ENCODE measurements at regions not wholly inside any gene's neighbourhood (a gene's known extent, or its start where the extent isn't known, plus 50 kb on each side); places are given as distances from the start of the nearest gene placed in this dataset.

- TF ChIP-seq ZC3H10 (CRISPR knock-in tag; IDR thresholded peaks at IDR 0.05) (no peak), BACH2 (CRISPR knock-in tag; IDR thresholded peaks at IDR 0.05; ENCODE audit: borderline replicate concordance) (no peak), ISL1 (CRISPR knock-in tag; IDR thresholded peaks at IDR 0.05) (peak; percentile 88), ZNF8 (CRISPR knock-in tag; IDR thresholded peaks at IDR 0.05) (no peak), SNAI2 (CRISPR knock-in tag; IDR thresholded peaks at IDR 0.05) (no peak), ARNTL (CRISPR knock-in tag; IDR thresholded peaks at IDR 0.05; ENCODE audit: borderline replicate concordance, low read depth) (no peak), TOX (CRISPR knock-in tag; IDR thresholded peaks at IDR 0.05; ENCODE audit: borderline replicate concordance) (no peak), RARB (CRISPR knock-in tag; IDR thresholded peaks at IDR 0.05) (no peak), CSRNP3 (CRISPR knock-in tag; IDR thresholded peaks at IDR 0.05) (no peak), TCF4 (CRISPR knock-in tag; IDR thresholded peaks at IDR 0.05; ENCODE audit: borderline replicate concordance) (peak; percentile 85; the same call in 1 of the 2 replicates), ESRRG (CRISPR knock-in tag; IDR thresholded peaks at IDR 0.05) (no peak; the same call in 1 of the 2 replicates), PPARA (CRISPR knock-in tag; IDR thresholded peaks at IDR 0.05; ENCODE audit: borderline replicate concordance) (no peak), ZFP30 (CRISPR knock-in tag; IDR thresholded peaks at IDR 0.05) (no peak), ZNF565 (CRISPR knock-in tag; conservative IDR thresholded peaks at IDR 0.05; ENCODE audit: low read depth) (no peak), TSHZ2 (CRISPR knock-in tag; IDR thresholded peaks at IDR 0.05) (peak; percentile 82), ZNF70 (CRISPR knock-in tag; IDR thresholded peaks at IDR 0.05) (no peak)
- ATAC-seq = peak; percentile 82
Observed at GRCh38 chr7:40969641-40970040, 733.2 kb downstream of the INHBA start.

DNA sequence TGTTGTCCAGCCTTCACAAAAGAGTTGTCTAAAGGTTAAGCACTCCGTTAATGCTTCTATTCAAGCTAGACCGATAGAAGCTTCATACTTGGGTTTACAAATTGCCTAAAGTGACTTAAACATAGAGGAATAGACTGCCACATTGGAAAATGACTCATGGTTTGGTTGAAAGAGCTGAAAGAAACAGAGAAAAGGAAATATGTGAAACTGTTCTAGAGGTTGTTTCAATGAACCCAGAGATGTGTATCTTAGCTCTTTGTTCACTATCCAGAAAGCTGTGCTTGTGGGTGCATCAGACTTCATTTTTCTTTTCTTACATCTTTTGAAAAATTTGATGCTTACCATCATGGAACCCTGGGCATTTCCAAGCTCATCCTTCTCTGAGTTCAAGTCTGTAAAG, 736.2 kb downstream of the INHBA start:
- TF ChIP-seq, protein P1, sequence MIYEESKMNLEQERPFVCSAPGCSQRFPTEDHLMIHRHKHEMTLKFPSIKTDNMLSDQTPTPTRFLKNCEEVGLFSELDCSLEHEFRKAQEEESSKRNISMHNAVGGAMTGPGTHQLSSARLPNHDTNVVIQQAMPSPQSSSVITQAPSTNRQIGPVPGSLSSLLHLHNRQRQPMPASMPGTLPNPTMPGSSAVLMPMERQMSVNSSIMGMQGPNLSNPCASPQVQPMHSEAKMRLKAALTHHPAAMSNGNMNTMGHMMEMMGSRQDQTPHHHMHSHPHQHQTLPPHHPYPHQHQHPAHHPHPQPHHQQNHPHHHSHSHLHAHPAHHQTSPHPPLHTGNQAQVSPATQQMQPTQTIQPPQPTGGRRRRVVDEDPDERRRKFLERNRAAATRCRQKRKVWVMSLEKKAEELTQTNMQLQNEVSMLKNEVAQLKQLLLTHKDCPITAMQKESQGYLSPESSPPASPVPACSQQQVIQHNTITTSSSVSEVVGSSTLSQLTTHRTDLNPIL (CRISPR knock-in tag; IDR thresholded peaks at IDR 0.05; ENCODE audit: low read depth) = no peak
- TF ChIP-seq PPARA (CRISPR knock-in tag; IDR thresholded peaks at IDR 0.05; ENCODE audit: borderline replicate concordance) (no peak), CSRNP3 (CRISPR knock-in tag; IDR thresholded peaks at IDR 0.05) (no peak), ZNF565 (CRISPR knock-in tag; conservative IDR thresholded peaks at IDR 0.05; ENCODE audit: low read depth) (no peak), SNAI2 (CRISPR knock-in tag; IDR thresholded peaks at IDR 0.05) (no peak)
- no peak for ATAC-seq

DNA sequence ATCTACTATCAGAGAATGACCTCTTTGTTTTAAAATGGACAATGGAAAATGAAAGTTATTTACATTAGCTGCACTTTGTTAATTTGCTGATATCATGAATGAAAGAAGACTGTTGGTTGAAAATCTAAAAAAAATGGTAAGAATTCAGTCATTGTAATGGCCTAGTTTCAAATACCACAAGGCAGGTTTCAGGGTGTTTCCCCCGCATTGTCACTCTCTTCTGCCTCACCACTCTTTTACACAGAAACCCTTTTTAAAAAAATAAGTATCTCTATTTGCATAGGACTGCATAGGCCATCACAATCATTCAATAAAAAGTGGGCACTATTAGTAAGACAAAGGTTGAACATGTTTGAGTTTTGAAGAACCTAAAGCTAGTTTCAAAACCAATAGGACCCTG, 737.1 kb downstream of the INHBA start:
- no peak for ATAC-seq
- TF ChIP-seq GLIS3 (CRISPR knock-in tag; IDR thresholded peaks at IDR 0.05) (no peak), TSHZ2 (CRISPR knock-in tag; IDR thresholded peaks at IDR 0.05) (no peak), TOX (CRISPR knock-in tag; IDR thresholded peaks at IDR 0.05; ENCODE audit: borderline replicate concordance) (no peak), SNAI2 (CRISPR knock-in tag; IDR thresholded peaks at IDR 0.05) (no peak), RARB (CRISPR knock-in tag; IDR thresholded peaks at IDR 0.05) (no peak), ZNF565 (CRISPR knock-in tag; conservative IDR thresholded peaks at IDR 0.05; ENCODE audit: low read depth) (no peak), ZFP30 (CRISPR knock-in tag; IDR thresholded peaks at IDR 0.05) (no peak), ESRRG (CRISPR knock-in tag; IDR thresholded peaks at IDR 0.05) (no peak), CSDC2 (CRISPR knock-in tag; IDR thresholded peaks at IDR 0.05) (no peak), ZC3H10 (CRISPR knock-in tag; IDR thresholded peaks at IDR 0.05) (no peak), POU6F1 (CRISPR knock-in tag; IDR thresholded peaks at IDR 0.05; ENCODE audit: borderline replicate concordance, low read depth) (no peak), ISL1 (CRISPR knock-in tag; IDR thresholded peaks at IDR 0.05) (no peak), ARNTL (CRISPR knock-in tag; IDR thresholded peaks at IDR 0.05; ENCODE audit: borderline replicate concordance, low read depth) (no peak), ZFP3 (CRISPR knock-in tag; IDR thresholded peaks at IDR 0.05) (no peak), TCF4 (CRISPR knock-in tag; IDR thresholded peaks at IDR 0.05; ENCODE audit: borderline replicate concordance) (no peak)
- TF ChIP-seq, protein P1 (CRISPR knock-in tag; IDR thresholded peaks at IDR 0.05; ENCODE audit: low read depth) = no peak

Data from SK-N-SH treated with all-trans-retinoic acid at 6 μM for 48 hours (cell line).